ENCODE measurements at regions not wholly inside any gene's neighbourhood (a gene's known extent, or its start where the extent isn't known, plus 50 kb on each side); places are given as distances from the start of the nearest gene placed in this dataset.
"Not testable (repeated sequence)": the region's sequence is repeated elsewhere in the genome, so short reads cannot be mapped to it uniquely, and the experiment has no call there.

DNA sequence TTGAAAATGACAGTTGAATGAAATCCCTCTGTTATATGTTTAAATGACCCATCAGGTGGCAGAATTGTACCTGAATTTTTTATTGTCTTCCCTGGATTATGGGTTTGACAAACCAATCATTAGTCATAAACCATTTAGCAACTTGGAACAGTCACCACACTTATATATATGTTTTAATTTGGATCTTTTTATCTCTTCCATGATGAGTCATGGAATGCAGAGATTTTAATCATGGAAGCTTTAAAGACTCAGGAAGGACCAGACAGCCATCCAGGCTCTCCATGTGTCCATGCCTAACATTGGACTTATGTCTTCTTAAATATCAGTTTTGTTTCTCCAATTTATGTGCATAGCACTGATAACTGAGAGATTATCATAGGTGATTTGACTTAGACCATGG lies 188.3 kb upstream of the ZSWIM2 start:
- TF ChIP-seq, protein P1, sequence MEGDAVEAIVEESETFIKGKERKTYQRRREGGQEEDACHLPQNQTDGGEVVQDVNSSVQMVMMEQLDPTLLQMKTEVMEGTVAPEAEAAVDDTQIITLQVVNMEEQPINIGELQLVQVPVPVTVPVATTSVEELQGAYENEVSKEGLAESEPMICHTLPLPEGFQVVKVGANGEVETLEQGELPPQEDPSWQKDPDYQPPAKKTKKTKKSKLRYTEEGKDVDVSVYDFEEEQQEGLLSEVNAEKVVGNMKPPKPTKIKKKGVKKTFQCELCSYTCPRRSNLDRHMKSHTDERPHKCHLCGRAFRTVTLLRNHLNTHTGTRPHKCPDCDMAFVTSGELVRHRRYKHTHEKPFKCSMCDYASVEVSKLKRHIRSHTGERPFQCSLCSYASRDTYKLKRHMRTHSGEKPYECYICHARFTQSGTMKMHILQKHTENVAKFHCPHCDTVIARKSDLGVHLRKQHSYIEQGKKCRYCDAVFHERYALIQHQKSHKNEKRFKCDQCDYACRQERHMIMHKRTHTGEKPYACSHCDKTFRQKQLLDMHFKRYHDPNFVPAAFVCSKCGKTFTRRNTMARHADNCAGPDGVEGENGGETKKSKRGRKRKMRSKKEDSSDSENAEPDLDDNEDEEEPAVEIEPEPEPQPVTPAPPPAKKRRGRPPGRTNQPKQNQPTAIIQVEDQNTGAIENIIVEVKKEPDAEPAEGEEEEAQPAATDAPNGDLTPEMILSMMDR (IDR thresholded peaks at IDR 0.05; ENCODE audit: low read depth, low read length, missing control alignments), result no peak
- in situ Hi-C loops (cut with HindIII; ENCODE audit: low sequenced_read_pairs), result loop anchor here (5.0 kb wide), 1 partner anchor 35 kb away; no protein-coding TSS in a partner anchor
- no peak for DNase-seq (ENCODE audit: low read depth)
- no peak overlapping the region for H3K4me3 ChIP-seq (ENCODE audit: low read depth, low read length)

DNA sequence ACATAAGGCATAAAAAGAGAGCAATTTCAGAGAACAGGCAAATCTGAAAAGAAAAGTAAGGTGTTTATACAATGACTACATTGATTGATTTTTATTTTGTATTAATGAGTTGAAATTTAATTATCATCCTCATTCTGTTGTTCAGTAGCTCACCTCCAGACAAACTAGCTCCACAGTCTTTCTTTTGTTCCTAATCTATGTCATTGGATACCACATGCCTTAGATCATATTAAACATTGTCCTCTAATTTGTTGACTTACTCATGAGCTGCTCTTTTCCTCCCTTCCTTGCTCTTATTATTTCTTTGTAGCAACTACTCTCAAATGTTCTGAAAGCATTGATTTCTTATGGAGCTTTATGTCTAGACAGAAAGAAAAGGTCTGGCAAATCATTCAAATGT lies 185.5 kb upstream of the ZSWIM2 start:
- TF ChIP-seq, protein P1 (IDR thresholded peaks at IDR 0.05; ENCODE audit: low read depth, low read length, missing control alignments), result no peak
- no peak overlapping the region for H3K4me3 ChIP-seq (ENCODE audit: low read depth, low read length)
- in situ Hi-C loops (cut with HindIII; ENCODE audit: low sequenced_read_pairs), result no loop called here
- no peak for DNase-seq (ENCODE audit: low read depth)

DNA sequence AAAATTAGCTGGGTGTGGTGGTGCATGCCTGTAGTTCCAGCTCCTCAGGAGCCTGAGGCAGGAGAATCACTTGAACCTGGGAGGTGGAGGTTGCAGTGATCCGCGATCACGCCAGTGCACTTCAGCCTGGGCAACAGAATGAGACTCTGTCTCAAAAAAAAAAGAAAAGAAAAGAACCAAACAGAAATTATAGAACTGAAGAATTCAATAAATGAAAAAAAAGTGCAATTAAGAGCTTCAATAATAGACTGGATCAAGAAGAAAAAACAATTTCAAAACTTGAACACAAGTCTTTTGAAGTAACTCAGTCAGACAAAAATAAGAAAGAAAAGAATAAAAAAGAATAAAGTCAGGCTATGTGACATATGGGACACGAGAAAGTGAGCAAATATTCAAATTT lies 175.8 kb upstream of the ZSWIM2 start:
- DNase-seq (ENCODE audit: low read depth), result no peak
- TF ChIP-seq, protein P1 (IDR thresholded peaks at IDR 0.05; ENCODE audit: low read depth, low read length, missing control alignments), result no peak
- in situ Hi-C loops (cut with HindIII; ENCODE audit: low sequenced_read_pairs), result no loop called here
- H3K4me3 ChIP-seq (ENCODE audit: low read depth, low read length), result no peak overlapping the region

DNA sequence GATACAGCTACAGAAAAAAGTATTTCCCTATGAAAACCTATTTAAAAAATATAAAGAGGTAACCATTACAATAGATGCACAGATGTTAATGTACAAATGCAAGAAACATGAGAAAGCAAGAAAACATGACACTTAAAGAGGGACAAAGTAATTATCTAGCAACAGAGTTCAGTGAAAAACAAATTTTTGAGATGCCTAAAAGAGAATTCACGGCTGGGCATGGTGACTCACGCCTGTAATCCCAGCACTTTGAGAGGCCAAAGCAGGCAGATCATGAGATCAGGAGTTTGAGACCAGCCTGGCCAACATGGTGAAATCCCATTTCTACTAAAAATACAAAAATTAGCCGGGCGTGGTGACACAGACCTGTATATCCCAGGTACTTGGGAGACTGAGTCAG lies 175.0 kb upstream of the ZSWIM2 start:
- H3K4me3 ChIP-seq (ENCODE audit: low read depth, low read length); in situ Hi-C loops (cut with HindIII; ENCODE audit: low sequenced_read_pairs); DNase-seq (ENCODE audit: low read depth): not testable (repeated sequence)

DNA sequence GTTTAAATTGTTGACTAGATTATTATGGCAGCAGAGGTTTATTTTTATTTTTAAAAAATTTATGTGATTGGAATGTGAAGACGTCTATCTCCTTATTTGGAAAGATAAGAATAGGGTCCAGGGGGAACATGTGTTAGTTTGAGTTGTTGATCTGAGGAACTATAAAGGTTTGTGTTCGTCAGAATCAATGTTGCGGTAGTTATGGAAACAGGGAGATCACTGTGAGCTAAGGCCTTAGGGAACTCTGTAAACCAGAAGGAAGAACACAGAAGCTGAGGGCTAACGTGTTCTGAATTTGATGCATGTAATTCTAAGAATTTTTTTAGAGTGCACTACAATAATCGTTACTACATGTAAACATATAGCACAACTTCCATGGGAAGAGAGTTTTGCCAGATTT lies 168.5 kb upstream of the ZSWIM2 start:
- in situ Hi-C loops (cut with HindIII; ENCODE audit: low sequenced_read_pairs), result no loop called here
- no peak for DNase-seq (ENCODE audit: low read depth)
- TF ChIP-seq, protein P1 (IDR thresholded peaks at IDR 0.05; ENCODE audit: low read depth, low read length, missing control alignments), result no peak
- H3K4me3 ChIP-seq (ENCODE audit: low read depth, low read length), result no peak overlapping the region

DNA sequence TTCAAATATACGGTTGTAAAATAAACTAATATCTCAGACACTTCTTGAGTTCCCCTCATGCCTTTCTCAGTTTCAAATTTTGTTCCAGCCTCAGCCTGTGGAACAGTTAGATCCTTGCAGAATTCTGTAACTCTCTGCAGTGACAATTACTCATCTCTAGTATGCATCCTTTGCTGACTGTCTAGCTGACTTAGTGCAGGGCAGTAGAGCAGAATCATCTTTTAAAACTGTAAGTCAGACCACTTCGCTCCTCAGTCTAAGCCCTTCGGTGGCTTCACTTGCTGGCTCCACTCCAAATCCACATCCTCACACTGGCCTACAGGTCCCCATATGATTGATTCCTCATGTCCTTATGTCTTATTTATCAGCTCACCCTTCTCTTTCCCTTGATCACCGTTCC lies 164.1 kb upstream of the ZSWIM2 start:
- no peak overlapping the region for H3K4me3 ChIP-seq (ENCODE audit: low read depth, low read length)
- TF ChIP-seq, protein P1 (IDR thresholded peaks at IDR 0.05; ENCODE audit: low read depth, low read length, missing control alignments), result no peak
- no peak for DNase-seq (ENCODE audit: low read depth)
- in situ Hi-C loops (cut with HindIII; ENCODE audit: low sequenced_read_pairs), result no loop called here

DNA sequence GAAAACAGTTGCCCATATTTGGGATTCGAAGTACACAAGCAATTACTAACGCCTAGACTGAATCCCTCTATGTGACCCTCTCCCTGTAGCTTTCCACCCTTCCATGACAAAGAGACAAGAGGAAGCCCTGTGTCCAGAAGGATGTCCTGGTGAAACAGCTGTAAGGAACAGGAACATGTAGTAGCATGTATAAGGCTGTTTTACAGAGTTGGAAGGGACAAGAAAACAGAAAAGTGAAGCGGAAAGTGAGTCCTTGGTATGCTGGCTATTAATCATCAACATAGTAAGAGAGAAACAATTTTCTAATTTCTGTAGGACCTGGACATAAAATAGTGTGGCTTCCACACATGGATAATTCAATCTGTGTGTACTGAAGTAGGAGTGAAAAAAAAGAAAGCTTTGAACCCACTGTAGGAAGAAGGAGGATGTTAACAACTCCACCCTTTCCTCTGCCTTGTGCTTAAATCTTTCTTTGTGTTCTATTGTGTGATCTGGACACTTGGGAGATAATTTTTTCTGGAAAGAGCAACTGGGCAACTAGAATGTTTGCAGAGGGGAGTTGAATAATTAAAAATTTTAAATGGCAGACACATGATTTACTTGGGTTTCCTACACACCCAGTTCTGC lies 162.3 kb upstream of the ZSWIM2 start:
- no peak overlapping the region for H3K4me3 ChIP-seq (ENCODE audit: low read depth, low read length)
- DNase-seq (ENCODE audit: low read depth), result no peak
- TF ChIP-seq, protein P1 (IDR thresholded peaks at IDR 0.05; ENCODE audit: low read depth, low read length, missing control alignments), result no peak
- in situ Hi-C loops (cut with HindIII; ENCODE audit: low sequenced_read_pairs), result no loop called here

Data from astrocyte of the cerebellum (primary cell).